GM18505 (cell line): ENCODE measurements at regions not wholly inside any gene's neighbourhood (a gene's known extent, or its start where the extent isn't known, plus 50 kb on each side); places are given as distances from the start of the nearest gene placed in this dataset.

ENCODE experiments used
- ATAC-seq: cut with Tn5 transposase; IDR thresholded peaks from one replicate; pipeline ENCODE4 v1.9.1; 2021; ENCODE audit not compliant: unreplicated experiment
- POLR2A ChIP-seq: IDR thresholded peaks from 4 replicates; pipeline ENCODE4 v1.6.1; 2011; ENCODE audit warnings: borderline replicate concordance; ENCODE audit not compliant: insufficient read depth, insufficient read length; ENCODE audit errors: extremely low read depth

DNA sequence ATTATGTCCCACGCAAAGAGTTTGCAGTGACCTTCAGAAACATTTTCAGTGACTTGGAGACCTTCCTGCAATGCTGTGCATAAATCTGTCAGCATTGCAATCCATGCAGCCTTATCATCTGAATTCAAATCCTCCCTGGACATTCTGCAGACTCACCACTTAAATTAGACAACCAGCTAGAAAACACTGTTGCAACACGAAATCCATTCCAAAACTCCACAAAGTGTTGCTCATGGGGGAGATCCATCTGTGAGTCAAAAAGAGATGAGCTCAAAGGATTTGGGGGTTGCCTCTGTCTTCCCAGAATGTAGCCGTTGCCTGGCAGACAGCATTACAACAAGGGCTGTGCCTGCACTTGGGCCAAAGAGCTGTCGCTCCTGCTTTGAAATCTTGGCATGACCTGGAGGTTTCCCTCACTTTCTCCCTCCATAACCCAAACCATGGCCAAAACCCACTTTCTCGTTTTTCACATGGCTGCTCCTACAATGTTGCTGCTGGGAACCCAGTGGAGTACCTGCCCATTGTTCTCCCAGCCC, 163.5 kb upstream of the CDYL start:
- ATAC-seq, result no peak
- TF ChIP-seq POLR2A, result no peak

DNA sequence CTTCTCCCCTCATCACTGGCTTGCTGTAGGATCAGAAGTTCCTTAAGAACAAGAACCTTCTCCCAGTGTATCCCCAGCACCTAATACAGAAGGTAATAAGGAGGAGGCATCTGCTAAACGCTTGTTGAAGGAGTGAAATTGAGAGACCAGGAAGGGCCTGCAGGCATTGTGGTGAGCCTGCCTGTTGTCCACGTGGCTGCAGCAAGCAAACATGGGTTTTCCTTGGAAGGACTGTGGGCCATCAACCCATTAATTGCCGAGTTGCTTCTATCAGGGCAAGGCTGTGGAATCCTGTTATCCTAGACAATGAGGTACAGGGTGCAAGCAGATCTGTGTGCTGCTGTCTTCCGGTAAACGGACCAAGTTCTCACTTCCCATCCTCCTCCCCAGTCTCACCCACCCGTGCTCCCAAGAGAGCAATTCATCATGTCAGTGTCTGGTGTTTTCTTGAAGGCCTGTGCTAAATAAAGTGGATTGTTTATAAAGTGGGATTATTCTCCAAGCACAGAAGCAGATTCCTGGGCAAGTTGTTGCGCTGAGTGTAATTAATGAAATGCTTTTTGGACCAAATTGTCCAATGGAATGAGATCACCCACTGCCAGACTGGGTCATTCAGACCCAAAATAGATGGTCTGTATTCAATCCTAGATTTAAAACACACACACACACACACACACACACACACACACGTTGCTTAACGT, 164.6 kb upstream of the CDYL start:
- ATAC-seq, result no peak
- TF ChIP-seq POLR2A, result no peak

DNA sequence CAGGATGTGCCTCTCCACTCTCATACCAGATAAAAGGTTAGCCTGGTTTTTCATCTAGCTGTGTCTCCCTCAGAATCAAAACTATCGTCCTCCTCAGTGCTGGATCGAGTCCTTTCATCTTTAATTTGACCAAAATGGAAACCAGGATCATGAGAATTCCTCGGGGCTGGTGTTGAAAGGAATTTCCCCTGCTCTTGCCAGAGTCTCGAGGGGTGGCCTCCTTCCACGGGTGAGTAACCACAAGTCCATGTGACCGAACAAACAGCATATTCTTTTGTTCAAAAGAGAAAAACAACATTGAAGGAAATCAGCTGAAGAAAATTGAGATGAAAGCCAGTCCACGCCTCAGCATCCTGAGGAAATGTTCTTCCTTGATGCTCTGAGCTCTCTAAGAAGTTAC, 165.9 kb upstream of the CDYL start:
- no peak for ATAC-seq
- no peak for TF ChIP-seq POLR2A

DNA sequence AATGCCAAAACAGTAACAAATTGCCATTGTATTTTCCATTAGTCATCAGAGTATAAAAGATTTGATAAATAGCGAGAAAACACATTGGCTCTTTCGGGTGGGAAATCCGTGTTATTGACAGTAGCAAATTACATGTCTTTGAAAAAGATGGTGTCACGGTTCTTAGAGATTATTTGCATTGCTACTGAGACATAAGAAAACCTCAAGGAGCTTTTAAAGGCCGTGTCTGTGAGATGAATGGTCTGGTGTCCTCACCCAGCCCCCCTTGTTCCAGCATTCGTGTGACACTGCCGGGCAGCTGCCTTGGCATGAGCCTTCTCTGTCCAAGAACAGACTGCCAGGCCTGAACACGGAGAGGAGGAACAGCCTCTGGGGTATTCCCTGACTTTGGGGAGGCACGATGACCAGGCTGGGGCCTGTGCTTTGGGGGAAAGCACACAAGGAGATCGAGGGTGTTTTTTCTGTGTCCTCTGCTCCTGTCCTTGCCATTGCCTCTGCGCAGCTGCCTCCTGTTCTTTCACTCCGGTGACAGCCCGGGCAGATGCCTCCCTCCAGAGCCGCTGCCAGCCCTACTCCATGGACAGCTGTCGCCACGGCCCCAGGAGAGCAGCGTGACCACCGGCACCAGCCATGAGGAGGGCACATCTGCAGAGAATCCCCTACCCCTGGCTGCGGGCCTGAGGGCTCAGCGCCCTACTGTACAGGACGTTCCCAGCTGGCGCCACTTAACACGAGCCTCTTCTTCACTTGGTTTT, 167.7 kb upstream of the CDYL start:
- TF ChIP-seq POLR2A, result no peak
- no peak for ATAC-seq

DNA sequence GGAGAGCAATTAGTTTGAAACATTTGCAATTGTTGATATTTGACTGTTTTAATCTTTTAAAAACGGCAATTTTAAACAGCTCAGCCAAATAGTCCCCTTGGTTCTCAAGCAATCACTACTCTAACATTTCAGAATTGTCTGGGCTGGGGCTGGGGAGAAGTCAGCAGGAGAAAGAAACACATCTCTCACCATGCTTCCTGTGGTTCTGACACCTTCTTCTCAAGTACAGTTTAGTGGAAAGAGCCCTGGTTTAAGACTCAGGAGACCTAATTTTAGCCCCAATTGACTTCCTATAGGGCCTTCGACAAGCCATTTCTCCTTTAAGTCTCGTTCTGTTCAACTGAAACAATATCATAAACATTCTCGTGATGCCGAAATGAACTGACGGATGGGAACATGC, 168.4 kb upstream of the CDYL start:
- no peak for TF ChIP-seq POLR2A
- ATAC-seq, result no peak

DNA sequence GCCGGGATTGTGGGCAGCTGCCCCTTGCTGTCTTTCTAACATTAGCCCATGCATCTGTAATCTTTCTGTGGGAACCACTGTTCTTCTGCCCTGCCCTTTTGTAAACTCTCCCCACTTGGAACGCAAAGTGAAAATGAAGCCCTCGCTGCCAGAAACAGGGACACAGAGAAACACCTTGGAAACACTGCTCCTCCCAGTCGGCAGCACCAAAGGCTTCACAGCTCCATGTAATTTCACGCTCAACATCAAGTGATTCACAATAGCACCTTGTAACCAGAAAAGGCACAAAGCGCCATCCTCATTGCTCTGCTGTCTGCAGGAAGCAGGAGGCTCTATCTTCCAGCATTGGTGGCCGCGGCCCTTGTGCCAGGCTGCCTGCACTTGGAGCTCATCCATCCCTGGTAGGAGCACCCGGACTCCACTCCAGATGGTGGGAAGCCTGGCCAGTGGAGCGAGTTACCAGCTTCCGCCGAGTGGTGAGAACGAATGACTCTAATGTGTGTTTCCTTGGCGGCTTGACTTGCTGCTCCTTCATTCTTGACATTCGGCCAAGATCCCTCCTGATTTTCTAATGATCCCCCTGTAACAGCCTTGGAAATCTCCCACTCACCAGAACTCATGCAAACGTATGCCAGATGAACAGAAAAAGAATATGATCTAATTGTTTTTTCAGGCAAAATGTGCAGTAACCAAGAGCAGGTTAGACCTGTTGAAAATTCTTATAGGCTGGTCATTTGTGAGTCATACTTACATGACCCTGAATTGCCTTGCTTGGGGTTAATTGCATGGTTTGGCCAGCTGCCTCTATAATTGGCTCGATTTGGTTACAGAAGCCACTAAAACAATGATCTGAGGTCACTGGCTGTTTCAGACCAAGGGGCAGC, 169.1 kb upstream of the CDYL start:
- no peak for TF ChIP-seq POLR2A
- ATAC-seq, result no peak

DNA sequence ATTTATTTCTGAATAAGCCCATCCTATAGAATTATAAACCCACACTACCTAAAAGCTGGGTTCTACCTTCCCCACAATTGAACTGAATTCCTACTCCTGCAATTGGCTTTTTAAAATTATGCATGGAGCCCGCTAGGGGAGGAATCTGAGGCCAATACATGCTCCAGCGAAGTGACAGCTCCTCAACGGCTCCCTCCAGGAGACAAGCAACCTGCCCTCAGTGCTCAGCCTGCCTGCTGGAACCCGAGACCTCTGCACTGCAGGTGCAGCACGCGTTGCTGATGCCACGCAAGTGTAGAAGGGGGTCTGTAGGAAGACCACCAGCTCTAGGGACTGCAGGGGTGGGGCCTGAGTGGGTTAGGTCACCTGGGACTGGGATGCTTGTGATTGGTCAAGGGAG, 170.2 kb upstream of the CDYL start:
- TF ChIP-seq POLR2A, result no peak
- ATAC-seq, result no peak

DNA sequence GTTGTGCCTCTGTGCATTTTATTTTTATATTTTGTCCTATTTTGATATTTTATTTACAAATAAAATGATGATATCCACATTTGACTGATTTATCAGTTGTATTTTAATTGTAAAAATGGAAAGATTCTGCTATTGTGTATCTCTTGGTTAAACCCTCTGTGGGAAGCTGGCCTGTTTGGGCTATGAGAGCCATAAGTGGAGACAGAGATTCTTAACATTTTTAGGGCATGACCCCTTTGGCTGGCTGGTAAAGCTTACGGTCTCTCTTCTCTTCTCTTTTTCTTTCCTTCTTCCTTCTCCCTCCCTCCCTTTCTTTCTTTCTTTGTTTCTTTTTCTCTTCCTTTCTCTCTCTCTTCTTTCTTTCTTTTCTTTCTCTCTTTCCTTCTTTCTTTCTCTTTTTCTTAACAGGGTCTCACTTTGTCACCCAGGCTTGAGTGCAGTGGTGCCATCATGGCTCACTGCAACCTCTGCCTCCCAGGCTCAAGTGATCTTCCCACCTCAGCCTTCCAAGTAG, 172.3 kb upstream of the CDYL start:
- no peak for TF ChIP-seq POLR2A
- ATAC-seq, result no peak

DNA sequence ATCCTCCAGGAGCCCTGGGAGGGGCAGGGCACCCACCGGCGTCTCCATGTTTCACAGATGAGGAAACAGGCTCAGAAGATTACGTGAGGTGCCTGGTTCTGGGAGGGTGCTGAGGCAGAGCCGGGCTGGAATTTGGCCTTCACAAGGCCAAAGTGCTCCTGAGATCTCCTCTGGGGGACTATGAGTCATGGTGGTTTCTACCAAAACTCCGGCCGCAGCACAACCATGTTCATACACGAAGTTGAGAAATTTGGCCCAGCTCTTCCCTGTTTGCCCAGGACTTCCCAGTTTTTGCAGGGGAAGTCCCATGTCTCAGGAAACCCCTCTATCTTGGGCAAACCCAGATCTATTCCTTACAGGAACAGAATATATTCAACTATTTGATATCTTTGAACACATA, 172.9 kb upstream of the CDYL start:
- no peak for TF ChIP-seq POLR2A

DNA sequence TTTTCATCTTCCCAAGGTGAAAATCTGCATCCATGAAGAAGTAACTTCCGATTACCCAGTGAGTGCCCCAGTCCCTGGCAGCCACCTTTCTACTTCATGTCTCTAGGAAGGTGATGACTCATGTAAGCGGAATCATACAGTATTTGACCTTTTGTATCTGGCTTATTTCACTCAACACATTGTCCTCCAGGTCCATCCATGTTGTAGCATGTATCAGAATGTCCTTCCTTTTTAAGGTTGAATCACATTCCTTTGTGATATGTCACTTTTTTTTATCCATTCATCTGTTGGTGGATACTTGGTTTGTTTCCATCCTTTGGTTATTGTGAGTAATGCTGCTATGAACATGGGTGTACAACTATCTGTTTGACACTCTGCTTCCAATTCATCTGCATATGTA, 176.3 kb upstream of the CDYL start:
- no peak for TF ChIP-seq POLR2A
- no peak for ATAC-seq

More for the DNA sequence above, 172.9 kb upstream of the CDYL start:
- ATAC-seq, result no peak

DNA sequence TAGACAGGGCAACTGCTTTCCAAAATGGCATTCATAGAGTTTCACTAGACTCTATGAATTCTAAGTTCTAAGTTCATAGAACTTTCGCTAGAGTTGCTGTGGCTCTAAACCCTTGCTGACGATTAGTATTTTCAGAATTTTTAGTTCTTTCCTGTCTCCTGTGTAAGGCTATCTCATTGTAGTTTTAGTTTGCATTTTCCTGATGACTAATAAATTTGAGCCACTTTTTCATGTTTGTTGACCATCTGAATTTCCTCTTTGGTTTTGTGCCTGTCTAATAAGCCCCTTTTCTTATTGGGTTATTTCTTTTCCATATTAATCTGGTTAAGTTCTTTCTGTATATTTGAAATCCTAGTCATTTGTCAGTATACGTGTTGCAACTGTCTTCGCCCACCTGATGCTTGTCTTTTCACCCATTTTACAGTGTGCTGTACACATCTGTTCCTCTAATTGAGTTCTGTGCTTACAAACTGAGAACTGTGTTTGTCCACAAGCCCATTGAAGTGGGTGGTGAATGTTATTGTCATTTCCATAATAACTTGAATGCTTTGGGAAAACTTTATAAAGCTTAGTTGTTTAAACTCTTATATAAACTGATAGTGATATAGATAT, 177.7 kb upstream of the CDYL start:
- TF ChIP-seq POLR2A, result no peak

DNA sequence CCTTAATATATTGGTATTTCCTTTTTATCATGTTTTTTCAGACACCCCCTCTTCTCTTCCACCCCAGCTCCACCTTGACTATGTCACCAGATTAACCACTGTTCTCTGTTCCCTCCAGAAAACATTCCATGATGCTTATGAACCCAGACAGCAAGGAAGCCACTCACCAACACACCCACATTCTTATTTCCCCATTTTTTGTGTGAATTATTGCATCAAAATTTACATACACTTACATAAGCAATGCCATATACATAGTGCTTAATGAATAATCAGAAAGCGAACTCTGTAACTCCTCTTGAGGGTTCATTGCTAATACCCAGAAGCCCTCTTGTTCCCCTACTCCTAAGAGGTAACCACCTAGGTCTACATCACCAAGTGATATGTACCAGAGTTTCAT, 182.3 kb upstream of the CDYL start:
- no peak for ATAC-seq
- TF ChIP-seq POLR2A, result no peak

More for the DNA sequence above, 177.7 kb upstream of the CDYL start:
- ATAC-seq, result no peak

DNA sequence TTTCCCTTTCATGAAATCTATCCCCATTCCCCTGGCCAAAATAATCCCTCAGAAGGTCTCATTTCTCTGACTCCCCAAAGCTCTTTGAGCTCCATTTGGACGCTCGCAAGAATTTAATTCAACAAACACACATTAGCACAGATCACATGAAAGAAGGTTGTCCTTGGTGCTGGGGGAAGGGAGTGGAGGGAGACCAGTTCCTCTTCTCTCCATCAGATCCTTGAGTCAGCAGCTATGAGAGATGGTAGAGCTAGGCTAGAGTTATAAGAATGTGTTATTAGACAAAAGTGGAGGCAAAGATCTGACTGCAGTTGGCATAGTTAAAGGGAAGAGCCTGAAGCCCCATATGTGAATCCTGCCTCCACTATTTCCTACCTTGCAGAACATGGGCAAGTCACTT, 184.2 kb upstream of the CDYL start:
- ATAC-seq, result no peak
- no peak for TF ChIP-seq POLR2A
